ENCODE measurements at regions not wholly inside any gene's neighbourhood (a gene's known extent, or its start where the extent isn't known, plus 50 kb on each side); places are given as distances from the start of the nearest gene placed in this dataset.

DNA sequence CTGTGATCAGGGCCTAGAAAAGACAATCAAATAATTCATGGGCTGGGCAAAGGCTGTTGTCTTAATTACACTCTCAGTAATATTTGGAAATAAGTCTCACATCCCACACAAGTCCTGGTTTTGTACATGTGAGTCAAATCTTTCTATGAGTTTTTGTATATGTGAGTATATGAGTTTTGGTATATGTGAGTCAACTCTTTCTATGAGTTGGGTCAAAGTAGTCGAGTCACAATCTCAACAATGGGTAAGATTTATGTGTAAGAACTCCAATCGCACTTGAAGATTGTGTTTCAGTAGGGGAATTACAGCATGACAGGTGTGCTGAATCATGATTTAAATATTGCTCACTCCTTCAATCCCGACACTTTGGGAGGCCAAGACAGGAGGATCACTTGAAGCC, 975.5 kb upstream of the TSPY4 start:
- TF ChIP-seq, protein P1, sequence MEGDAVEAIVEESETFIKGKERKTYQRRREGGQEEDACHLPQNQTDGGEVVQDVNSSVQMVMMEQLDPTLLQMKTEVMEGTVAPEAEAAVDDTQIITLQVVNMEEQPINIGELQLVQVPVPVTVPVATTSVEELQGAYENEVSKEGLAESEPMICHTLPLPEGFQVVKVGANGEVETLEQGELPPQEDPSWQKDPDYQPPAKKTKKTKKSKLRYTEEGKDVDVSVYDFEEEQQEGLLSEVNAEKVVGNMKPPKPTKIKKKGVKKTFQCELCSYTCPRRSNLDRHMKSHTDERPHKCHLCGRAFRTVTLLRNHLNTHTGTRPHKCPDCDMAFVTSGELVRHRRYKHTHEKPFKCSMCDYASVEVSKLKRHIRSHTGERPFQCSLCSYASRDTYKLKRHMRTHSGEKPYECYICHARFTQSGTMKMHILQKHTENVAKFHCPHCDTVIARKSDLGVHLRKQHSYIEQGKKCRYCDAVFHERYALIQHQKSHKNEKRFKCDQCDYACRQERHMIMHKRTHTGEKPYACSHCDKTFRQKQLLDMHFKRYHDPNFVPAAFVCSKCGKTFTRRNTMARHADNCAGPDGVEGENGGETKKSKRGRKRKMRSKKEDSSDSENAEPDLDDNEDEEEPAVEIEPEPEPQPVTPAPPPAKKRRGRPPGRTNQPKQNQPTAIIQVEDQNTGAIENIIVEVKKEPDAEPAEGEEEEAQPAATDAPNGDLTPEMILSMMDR (IDR thresholded peaks at IDR 0.05): no peak
- no peak for TF ChIP-seq POLR2A (IDR thresholded peaks at IDR 0.05)

Measured in Peyer's patch (tissue), 4 donors.